GM12878 (cell line): ENCODE measurements at regions not wholly inside any gene's neighbourhood (a gene's known extent, or its start where the extent isn't known, plus 50 kb on each side); places are given as distances from the start of the nearest gene placed in this dataset.

Experiments
- ATAC-seq: fragments of 200-7000 bp; cut with Tn5 transposase; 3 replicates; pipeline ENCODE4 v1.9.1; 2020; ENCODE audit warnings: mild to moderate bottlenecking, moderate library complexity
- BruUV-seq: library from RNA; stranded (reverse); fragments of 400-500 nt; replicated peaks from 2 replicates; lab custom pipeline; 2021; lab: Mats Ljungman, UMichigan
- CTCF ChIA-PET: fragments of 300-600 bp; sonication (Branson Sonifier 250); formaldehyde crosslinking; extraction: SDS; loops from one replicate; lab custom pipeline; 2021; ENCODE audit warnings: inconsistent platforms; lab: Yijun Ruan, JAX
- POLR2A ChIA-PET: fragments of 350-600 bp; formaldehyde crosslinking; extraction: SDS; loops from one replicate; lab custom pipeline; 2021; ENCODE audit warnings: inconsistent platforms; lab: Charles Lee
- RAD21 ChIA-PET: fragments of 300-600 bp; sonication (Branson Sonifier 250); formaldehyde crosslinking; loops from one replicate; lab custom pipeline; 2023; ENCODE audit warnings: antibody characterized with exemption; ENCODE audit not compliant: unreplicated experiment; lab: Charles Lee
- SMC1A ChIA-PET: fragments of 300-600 bp; sonication (Branson Sonifier 250); formaldehyde crosslinking; loops from one replicate; lab custom pipeline; 2023; ENCODE audit not compliant: unreplicated experiment, uncharacterized antibody; lab: Charles Lee
- DNase-seq: peaks from one replicate; pipeline ENCODE4 v3.0.0-alpha.2; 2011; ENCODE audit warnings: low read depth, low spot score
- FAIRE-seq: peaks from 3 replicates; lab custom pipeline; 2011; peaks lifted over from hg19 to GRCh38; lab: Jason Lieb, UNC
- H2AFZ ChIP-seq: 2 replicates; pipeline ENCODE4 v1.6.0; 2011; ENCODE audit warnings: low read depth, low read length, control low read depth; ENCODE audit not compliant: control insufficient read depth
- H3K27ac ChIP-seq: 2 replicates; pipeline ENCODE4 v1.5.1; 2011; ENCODE audit warnings: control low read depth; ENCODE audit not compliant: control insufficient read depth, insufficient read depth
- H3K27me3 ChIP-seq, 2 experiments: replicated peaks in 1 of 2; 2 replicates each; pipeline versions ENCODE4 v1.6.0 to v1.6.1; 2011; ENCODE audit warnings: low read length in 1 of 2; ENCODE audit not compliant: control insufficient read depth in 2 of 2, insufficient read depth in 2 of 2
- H3K36me3 ChIP-seq, 2 experiments: 2 replicates each; pipeline ENCODE4 v1.5.1; 2011; ENCODE audit warnings: low read length in 1 of 2; ENCODE audit not compliant: control insufficient read depth in 2 of 2, insufficient read depth in 2 of 2
- H3K4me1 ChIP-seq: 2 replicates; pipeline ENCODE4 v1.6.1; 2011; ENCODE audit warnings: mild to moderate bottlenecking, low read length, moderate library complexity, mixed read lengths; ENCODE audit not compliant: control insufficient read depth, insufficient read depth
- H3K4me2 ChIP-seq: 2 replicates; pipeline ENCODE4 v1.6.0; 2011; ENCODE audit warnings: control low read depth; ENCODE audit not compliant: control insufficient read depth, insufficient read depth
- H3K4me3 ChIP-seq: fragments of 200-600 bp; sonication (generic); 2 replicates; pipeline ENCODE4 v1.5.1; 2016
- H3K79me2 ChIP-seq: 2 replicates; pipeline ENCODE4 v1.6.0; 2011; ENCODE audit warnings: low read length; ENCODE audit not compliant: control insufficient read depth, insufficient read depth
- H3K9ac ChIP-seq: 2 replicates; pipeline ENCODE4 v1.8.0; 2011; ENCODE audit warnings: low read length, control low read depth, mixed read lengths; ENCODE audit not compliant: control insufficient read depth, insufficient read depth
- H3K9me3 ChIP-seq: replicated peaks from 3 replicates; pipeline ENCODE4 v1.5.1; 2011; ENCODE audit warnings: mild to moderate bottlenecking, low read length; ENCODE audit not compliant: control insufficient read depth, insufficient read depth
- H4K20me1 ChIP-seq: 2 replicates; pipeline ENCODE4 v1.6.0; 2011; ENCODE audit not compliant: control insufficient read depth, insufficient read depth
- ASH2L ChIP-seq: fragments of 300-600, 200-600 bp; sonication (generic); IDR thresholded peaks from 2 replicates; pipeline ENCODE4 v1.6.1; 2017; ENCODE audit warnings: low read depth, mild to moderate bottlenecking, borderline replicate concordance
- BRCA1 ChIP-seq: IDR thresholded peaks from 2 replicates; pipeline ENCODE4 v1.6.1; 2011; ENCODE audit warnings: low read depth, low read length, improper control_type of control experiment
- CHD2 ChIP-seq: IDR thresholded peaks from 2 replicates; pipeline ENCODE4 v1.6.1; 2011; ENCODE audit warnings: low read depth, low read length, improper control_type of control experiment, borderline replicate concordance
- IKZF1 ChIP-seq: fragments of 450-650 bp; conservative IDR thresholded peaks from 2 replicates; pipeline ENCODE4 v1.6.1; 2017; ENCODE audit warnings: antibody characterized with exemption, mild to moderate bottlenecking
- PAX8 ChIP-seq: fragments of 450-650 bp; IDR thresholded peaks from 2 replicates; pipeline ENCODE4 v1.6.1; 2017; ENCODE audit warnings: mild to moderate bottlenecking, moderate library complexity
- RUNX3 ChIP-seq: IDR thresholded peaks from 2 replicates; pipeline ENCODE4 v1.6.1; 2012; ENCODE audit warnings: low read length, inconsistent platforms
- SRF ChIP-seq, 2 experiments: IDR thresholded peaks; 2 replicates each; pipeline ENCODE4 v1.6.1; 2011; ENCODE audit warnings: low read depth in 2 of 2, low read length in 2 of 2, mild to moderate bottlenecking in 1 of 2, moderate library complexity in 1 of 2
- TBL1XR1 ChIP-seq: IDR thresholded peaks from 2 replicates; pipeline ENCODE4 v1.6.1; 2012; ENCODE audit warnings: low read depth, low read length, improper control_type of control experiment
- YY1 ChIP-seq: IDR thresholded peaks from 2 replicates; pipeline ENCODE4 v1.6.1; 2011; ENCODE audit warnings: low read depth, mild to moderate bottlenecking, low read length
- WGBS: methylation state at CpG from one replicate; pipeline ENCODE4 v1.1.6; 2016; ENCODE audit warnings: low lambda C conversion rate; ENCODE audit not compliant: insufficient replicate concordance, insufficient coverage; ENCODE audit errors: missing lambda C conversion rate; 5-methylcytosine and 5-hydroxymethylcytosine counted together
- in situ Hi-C: fragments of 300-500 bp; cut with MboI; formaldehyde crosslinking; loops from 9 replicates; pipeline ENCODE4 v1.14.3; 2018; ENCODE audit warnings: mixed read lengths
- intact Hi-C: fragments of 100-400 bp; cut with micrococcal nuclease; formaldehyde crosslinking; loops from one replicate; pipeline ENCODE4 v1.14.2; 2022; ENCODE audit not compliant: unreplicated experiment
- TF ChIP-seq, protein P1 (sequence below): fragments of 450-650 bp; IDR thresholded peaks from 2 replicates; pipeline ENCODE4 v1.6.1; 2017; ENCODE audit warnings: low read depth, mild to moderate bottlenecking, moderate library complexity
- TF ChIP-seq, protein P2 (sequence below): fragments of 150-350 bp; IDR thresholded peaks from 2 replicates; pipeline ENCODE4 v1.6.1; 2016; ENCODE audit warnings: low read depth, low read length
- TF ChIP-seq, protein P3 (sequence below): fragments of 450-650 bp; IDR thresholded peaks from 2 replicates; pipeline ENCODE4 v1.6.1; 2016; ENCODE audit warnings: mild to moderate bottlenecking

DNA sequence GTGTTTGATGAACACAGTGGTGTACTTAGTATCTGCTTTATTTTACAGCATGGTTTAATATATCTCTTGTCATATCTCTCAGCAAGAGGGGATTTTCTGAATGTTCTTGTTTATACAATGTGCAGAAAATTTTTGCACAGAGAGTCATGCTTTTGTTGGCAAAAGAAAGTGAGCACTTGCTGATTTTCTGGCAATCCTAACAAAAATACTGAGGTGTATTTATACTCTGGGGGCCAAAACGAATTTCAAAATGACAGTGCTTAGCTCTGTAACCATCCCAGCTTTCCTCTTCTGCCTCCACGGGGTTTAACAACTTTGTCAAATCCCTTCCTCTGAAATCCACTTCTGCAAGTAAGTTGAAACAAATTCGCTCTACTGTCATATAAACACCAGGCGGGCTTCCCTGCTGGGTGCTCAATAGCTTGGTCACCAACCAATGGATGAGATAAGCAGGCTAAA lies 169.2 kb downstream of the NOC3L start (continued):
- TF ChIP-seq CHD2, result no peak
- no peak for TF ChIP-seq BRCA1
- no peak for TF ChIP-seq IKZF1

DNA sequence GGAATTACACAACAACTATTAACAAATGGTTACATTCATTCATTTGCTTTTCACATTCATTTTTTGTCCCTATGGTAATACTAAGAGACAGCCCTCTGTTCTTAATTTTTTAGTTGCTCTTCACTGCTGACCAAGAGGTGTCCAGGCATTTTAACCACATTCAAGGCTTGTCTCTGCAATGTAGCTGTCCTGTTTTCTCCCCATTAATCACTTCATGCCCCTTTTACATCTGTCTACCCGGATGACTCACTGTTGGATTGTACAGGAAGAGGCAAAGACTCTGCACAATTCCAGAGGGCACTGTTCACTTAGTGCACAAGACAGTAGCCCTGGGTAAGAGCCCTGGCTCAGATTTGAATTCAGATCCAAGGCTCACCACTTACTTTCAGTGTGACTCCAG lies 168.5 kb downstream of the NOC3L start:
- no peak overlapping the region for H3K4me2 ChIP-seq
- intact Hi-C loops (no loop called here), in situ Hi-C loops (no loop called here)
- H2AFZ ChIP-seq, result no peak overlapping the region
- H3K79me2 ChIP-seq, result no peaks in the 10 kb centered on the region
- no peaks in the 10 kb centered on the region for H3K4me1 ChIP-seq
- no peak overlapping the region for H3K27ac ChIP-seq
- FAIRE-seq, result no peak
- H3K27me3 ChIP-seq, result no peaks in the 10 kb centered on the region
- H3K9ac ChIP-seq, result no peak overlapping the region
- TF ChIP-seq, protein P1, sequence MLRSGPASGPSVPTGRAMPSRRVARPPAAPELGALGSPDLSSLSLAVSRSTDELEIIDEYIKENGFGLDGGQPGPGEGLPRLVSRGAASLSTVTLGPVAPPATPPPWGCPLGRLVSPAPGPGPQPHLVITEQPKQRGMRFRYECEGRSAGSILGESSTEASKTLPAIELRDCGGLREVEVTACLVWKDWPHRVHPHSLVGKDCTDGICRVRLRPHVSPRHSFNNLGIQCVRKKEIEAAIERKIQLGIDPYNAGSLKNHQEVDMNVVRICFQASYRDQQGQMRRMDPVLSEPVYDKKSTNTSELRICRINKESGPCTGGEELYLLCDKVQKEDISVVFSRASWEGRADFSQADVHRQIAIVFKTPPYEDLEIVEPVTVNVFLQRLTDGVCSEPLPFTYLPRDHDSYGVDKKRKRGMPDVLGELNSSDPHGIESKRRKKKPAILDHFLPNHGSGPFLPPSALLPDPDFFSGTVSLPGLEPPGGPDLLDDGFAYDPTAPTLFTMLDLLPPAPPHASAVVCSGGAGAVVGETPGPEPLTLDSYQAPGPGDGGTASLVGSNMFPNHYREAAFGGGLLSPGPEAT, result no peak
- no peak for TF ChIP-seq YY1
- TF ChIP-seq SRF (IDR thresholded peaks at IDR 0.05; ENCODE audit: low read depth in 2 of 2, low read length in 2 of 2), result no peak
- no peak for TF ChIP-seq RUNX3
- TF ChIP-seq, protein P2, sequence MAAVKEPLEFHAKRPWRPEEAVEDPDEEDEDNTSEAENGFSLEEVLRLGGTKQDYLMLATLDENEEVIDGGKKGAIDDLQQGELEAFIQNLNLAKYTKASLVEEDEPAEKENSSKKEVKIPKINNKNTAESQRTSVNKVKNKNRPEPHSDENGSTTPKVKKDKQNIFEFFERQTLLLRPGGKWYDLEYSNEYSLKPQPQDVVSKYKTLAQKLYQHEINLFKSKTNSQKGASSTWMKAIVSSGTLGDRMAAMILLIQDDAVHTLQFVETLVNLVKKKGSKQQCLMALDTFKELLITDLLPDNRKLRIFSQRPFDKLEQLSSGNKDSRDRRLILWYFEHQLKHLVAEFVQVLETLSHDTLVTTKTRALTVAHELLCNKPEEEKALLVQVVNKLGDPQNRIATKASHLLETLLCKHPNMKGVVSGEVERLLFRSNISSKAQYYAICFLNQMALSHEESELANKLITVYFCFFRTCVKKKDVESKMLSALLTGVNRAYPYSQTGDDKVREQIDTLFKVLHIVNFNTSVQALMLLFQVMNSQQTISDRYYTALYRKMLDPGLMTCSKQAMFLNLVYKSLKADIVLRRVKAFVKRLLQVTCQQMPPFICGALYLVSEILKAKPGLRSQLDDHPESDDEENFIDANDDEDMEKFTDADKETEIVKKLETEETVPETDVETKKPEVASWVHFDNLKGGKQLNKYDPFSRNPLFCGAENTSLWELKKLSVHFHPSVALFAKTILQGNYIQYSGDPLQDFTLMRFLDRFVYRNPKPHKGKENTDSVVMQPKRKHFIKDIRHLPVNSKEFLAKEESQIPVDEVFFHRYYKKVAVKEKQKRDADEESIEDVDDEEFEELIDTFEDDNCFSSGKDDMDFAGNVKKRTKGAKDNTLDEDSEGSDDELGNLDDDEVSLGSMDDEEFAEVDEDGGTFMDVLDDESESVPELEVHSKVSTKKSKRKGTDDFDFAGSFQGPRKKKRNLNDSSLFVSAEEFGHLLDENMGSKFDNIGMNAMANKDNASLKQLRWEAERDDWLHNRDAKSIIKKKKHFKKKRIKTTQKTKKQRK, result no peak
- no peak for TF ChIP-seq TBL1XR1
- TF ChIP-seq, protein P3, sequence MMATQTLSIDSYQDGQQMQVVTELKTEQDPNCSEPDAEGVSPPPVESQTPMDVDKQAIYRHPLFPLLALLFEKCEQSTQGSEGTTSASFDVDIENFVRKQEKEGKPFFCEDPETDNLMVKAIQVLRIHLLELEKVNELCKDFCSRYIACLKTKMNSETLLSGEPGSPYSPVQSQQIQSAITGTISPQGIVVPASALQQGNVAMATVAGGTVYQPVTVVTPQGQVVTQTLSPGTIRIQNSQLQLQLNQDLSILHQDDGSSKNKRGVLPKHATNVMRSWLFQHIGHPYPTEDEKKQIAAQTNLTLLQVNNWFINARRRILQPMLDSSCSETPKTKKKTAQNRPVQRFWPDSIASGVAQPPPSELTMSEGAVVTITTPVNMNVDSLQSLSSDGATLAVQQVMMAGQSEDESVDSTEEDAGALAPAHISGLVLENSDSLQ, result no peak
- no peak for TF ChIP-seq ASH2L
- TF ChIP-seq PAX8, result no peak
- no peak overlapping the region for H3K4me3 ChIP-seq
- no peaks in the 10 kb centered on the region for H4K20me1 ChIP-seq
- ChIA-PET RAD21 (no interaction called here), POLR2A (no interaction called here), SMC1A (no interaction called here), CTCF (no interaction called here)
- no peaks in the 10 kb centered on the region for H3K36me3 ChIP-seq
- no peaks in the 10 kb centered on the region for H3K9me3 ChIP-seq
- no peak for ATAC-seq
- BruUV-seq, result no TSS peak
- WGBS, result 0% methylated on average over 1 of the region's 1 CpG
- no peak for DNase-seq
